ENCODE measurements at regions not wholly inside any gene's neighbourhood (a gene's known extent, or its start where the extent isn't known, plus 50 kb on each side); places are given as distances from the start of the nearest gene placed in this dataset.

GRCh38 chr13:47136504-47136941 lies 239.7 kb upstream of the HTR2A start:
- no peak for TF ChIP-seq CTCF (IDR thresholded peaks at IDR 0.05; ENCODE audit: borderline replicate concordance, insufficient read depth, low read depth, low read length)

DNA sequence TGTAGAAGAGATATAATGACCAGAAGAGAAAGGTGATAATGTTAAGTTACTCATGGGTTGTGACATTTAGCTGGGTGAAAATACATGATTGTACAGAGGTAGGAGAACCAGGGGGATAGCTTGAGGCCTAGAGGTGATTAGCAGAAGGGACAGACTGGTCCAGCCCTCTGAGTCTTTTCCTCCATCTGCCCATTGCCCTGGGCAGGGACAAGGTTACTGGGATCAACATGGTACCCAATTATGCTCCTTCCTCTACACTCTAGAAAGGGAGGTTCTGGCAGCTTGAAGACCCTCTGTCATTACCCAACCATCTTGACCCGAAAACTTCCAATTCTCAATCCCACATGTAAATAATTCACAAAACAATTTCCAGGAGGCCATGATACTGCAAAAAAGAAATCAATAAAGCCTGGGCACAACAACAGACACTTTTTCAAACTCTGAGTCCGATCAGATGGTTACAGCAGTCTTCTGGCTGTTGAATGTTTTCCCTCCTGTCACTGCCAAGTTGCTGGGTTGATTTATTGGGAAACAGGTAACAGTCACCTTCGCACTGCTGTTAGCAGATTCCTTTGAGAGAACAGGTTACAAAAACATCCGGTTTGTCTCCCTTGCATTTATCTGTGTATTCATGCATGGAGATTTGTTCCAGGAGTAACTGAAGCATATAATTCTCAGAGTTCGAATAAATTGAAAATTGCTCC lies 239.1 kb upstream of the HTR2A start:
- no peak for TF ChIP-seq CTCF (IDR thresholded peaks at IDR 0.05; ENCODE audit: borderline replicate concordance, insufficient read depth, low read depth, low read length)
- H3K4me3 ChIP-seq (ENCODE audit: low read depth, low read length), result no peak overlapping the region

More at GRCh38 chr13:47136504-47136941, 239.7 kb upstream of the HTR2A start:
- no peak overlapping the region for H3K4me3 ChIP-seq (ENCODE audit: low read depth, low read length)

GRCh38 chr13:47134939-47135489 lies 238.2 kb upstream of the HTR2A start:
- H3K4me3 ChIP-seq (ENCODE audit: low read depth, low read length), result no peak overlapping the region
- TF ChIP-seq CTCF (IDR thresholded peaks at IDR 0.05; ENCODE audit: borderline replicate concordance, insufficient read depth, low read depth, low read length), result no peak

DNA sequence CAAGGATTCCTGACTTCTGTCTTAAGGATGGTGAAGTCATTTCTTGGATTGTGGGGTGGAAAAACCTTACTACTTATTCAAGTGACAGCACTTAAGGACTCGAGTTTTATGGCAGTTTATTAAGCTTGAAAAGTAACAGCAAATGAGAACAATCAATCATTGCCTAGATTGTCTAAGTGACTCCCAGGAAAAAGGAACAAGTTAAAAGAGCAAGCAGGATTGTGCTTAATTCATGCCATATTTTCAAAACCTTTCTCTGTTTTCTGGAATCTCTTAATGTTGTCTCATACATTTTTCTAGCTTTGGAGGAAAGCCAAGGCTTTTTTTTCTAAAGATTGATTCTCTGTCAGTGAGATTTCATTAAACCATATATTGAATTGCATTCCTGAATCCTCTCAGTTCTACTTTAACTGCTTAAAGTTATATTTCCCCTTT lies 236.2 kb upstream of the HTR2A start:
- no peak overlapping the region for H3K4me3 ChIP-seq (ENCODE audit: low read depth, low read length)
- no peak for TF ChIP-seq CTCF (IDR thresholded peaks at IDR 0.05; ENCODE audit: borderline replicate concordance, insufficient read depth, low read depth, low read length)

- TF ChIP-seq CTCF (IDR thresholded peaks at IDR 0.05; ENCODE audit: borderline replicate concordance, insufficient read depth, low read depth, low read length), result no peak
Observed at GRCh38 chr13:47129461-47129860, 232.6 kb upstream of the HTR2A start.

DNA sequence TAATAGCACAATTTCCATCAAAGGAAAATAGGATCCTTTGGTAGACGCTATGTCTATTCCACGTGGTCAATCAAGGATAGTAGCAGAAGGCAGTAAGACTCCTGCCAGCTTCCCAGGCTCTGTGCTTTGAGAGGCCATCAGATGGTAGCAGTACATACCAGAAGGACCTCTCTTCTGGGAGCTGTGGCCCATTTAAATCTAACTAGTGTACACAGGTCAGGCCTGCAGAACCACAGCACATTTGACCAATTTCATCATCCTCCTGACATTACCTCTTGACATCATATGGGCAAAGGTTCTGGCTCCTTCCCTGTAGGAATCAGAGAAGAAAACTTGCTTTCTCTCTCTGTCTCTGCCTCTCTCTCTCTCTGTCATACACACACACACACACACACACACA lies 229.6 kb upstream of the HTR2A start:
- no peak overlapping the region for H3K4me3 ChIP-seq (ENCODE audit: low read depth, low read length)

More at GRCh38 chr13:47129461-47129860, 232.6 kb upstream of the HTR2A start:
- H3K4me3 ChIP-seq (ENCODE audit: low read depth, low read length), result no peak overlapping the region

More for the DNA sequence above, 229.6 kb upstream of the HTR2A start:
- no peak for TF ChIP-seq CTCF (IDR thresholded peaks at IDR 0.05; ENCODE audit: borderline replicate concordance, insufficient read depth, low read depth, low read length)

Data from GM12875 (cell line).